ENCODE measurements at regions not wholly inside any gene's neighbourhood (a gene's known extent, or its start where the extent isn't known, plus 50 kb on each side); places are given as distances from the start of the nearest gene placed in this dataset.

- no peak for TF ChIP-seq EZH2 (IDR thresholded peaks at IDR 0.05; ENCODE audit: low read depth)
- no peak for TF ChIP-seq CTCF (conservative IDR thresholded peaks at IDR 0.05)
These were observed 166.4 kb downstream of the PSMG1 start for GRCh38 chr21:39016740-39017315.

All from PC-9 (cell line).